IgD-negative memory B cell (primary cell): ENCODE measurements at regions not wholly inside any gene's neighbourhood (a gene's known extent, or its start where the extent isn't known, plus 50 kb on each side); places are given as distances from the start of the nearest gene placed in this dataset.

ENCODE experiments used
- H3K27ac Mint-ChIP-seq, 3 donors: one replicate each; pipeline ENCODE4 v1.8.0; 2020 to 2022; ENCODE audit warnings: mild to moderate bottlenecking in 3 of 3, mixed read lengths in 3 of 3, moderate library complexity in 1 of 3
- H3K27me3 Mint-ChIP-seq: one replicate; pipeline ENCODE4 v1.8.0; 2021; ENCODE audit warnings: mixed read lengths
- H3K36me3 Mint-ChIP-seq: one replicate; pipeline ENCODE4 v1.8.0; 2020; ENCODE audit warnings: mild to moderate bottlenecking, mixed read lengths
- H3K4me1 Mint-ChIP-seq, 3 donors: one replicate each; pipeline ENCODE4 v1.8.0; 2020 to 2022; ENCODE audit warnings: mixed read lengths in 3 of 3, mild to moderate bottlenecking in 1 of 3
- H3K4me3 Mint-ChIP-seq, 4 donors: one replicate each; pipeline ENCODE4 v1.8.0; 2020 to 2022; ENCODE audit warnings: mild to moderate bottlenecking in 4 of 4, mixed read lengths in 4 of 4, moderate library complexity in 3 of 4
- H3K9me3 Mint-ChIP-seq, 3 donors: one replicate each; pipeline ENCODE4 v1.8.0; 2020 to 2021; ENCODE audit warnings: mixed read lengths in 3 of 3, mild to moderate bottlenecking in 1 of 3

GRCh38 chr2:198662905-198663304 is 794.8 kb downstream of the SATB2 start:
- Mint-ChIP-seq H3K4me1 (no peaks in the 10 kb centered on the region), H3K36me3 (no peaks in the 10 kb centered on the region), H3K4me3 (no peak overlapping the region), H3K27me3 (no peaks in the 10 kb centered on the region), H3K9me3 (peaks cover 0 to 3% (median 0%) of the 10 kb centered on the region in 3 donors), H3K27ac (no peak overlapping the region)

- no peaks in the 10 kb centered on the region for H3K27me3 Mint-ChIP-seq
- H3K9me3 Mint-ChIP-seq, result peaks cover 0 to 3% (median 0%) of the 10 kb centered on the region in 3 donors
- H3K36me3 Mint-ChIP-seq, result no peaks in the 10 kb centered on the region
- no peak overlapping the region for H3K27ac Mint-ChIP-seq
- no peaks in the 10 kb centered on the region for H3K4me1 Mint-ChIP-seq
- H3K4me3 Mint-ChIP-seq, result no peak overlapping the region
Observed at GRCh38 chr2:198660501-198660900, 797.2 kb downstream of the SATB2 start.

GRCh38 chr2:198659096-198659870 is 798.5 kb downstream of the SATB2 start:
- no peaks in the 10 kb centered on the region for H3K4me1 Mint-ChIP-seq
- no peaks in the 10 kb centered on the region for H3K36me3 Mint-ChIP-seq
- H3K27me3 Mint-ChIP-seq, result no peaks in the 10 kb centered on the region
- H3K4me3 Mint-ChIP-seq, result no peak overlapping the region
- no peak overlapping the region for H3K27ac Mint-ChIP-seq
- peaks cover 0 to 2% (median 0%) of the 10 kb centered on the region in 3 donors for H3K9me3 Mint-ChIP-seq

- Mint-ChIP-seq H3K9me3 (no peaks in the 10 kb centered on the region), H3K36me3 (no peaks in the 10 kb centered on the region), H3K27me3 (no peaks in the 10 kb centered on the region), H3K4me1 (no peaks in the 10 kb centered on the region), H3K4me3 (no peak overlapping the region), H3K27ac (no peak overlapping the region)
Observed at GRCh38 chr2:198657512-198658121, 800.1 kb downstream of the SATB2 start.

GRCh38 chr2:198656869-198657268 is 800.9 kb downstream of the SATB2 start:
- H3K4me3 Mint-ChIP-seq, result no peak overlapping the region
- no peaks in the 10 kb centered on the region for H3K9me3 Mint-ChIP-seq
- no peaks in the 10 kb centered on the region for H3K27me3 Mint-ChIP-seq
- H3K36me3 Mint-ChIP-seq, result no peaks in the 10 kb centered on the region
- no peak overlapping the region for H3K27ac Mint-ChIP-seq
- no peaks in the 10 kb centered on the region for H3K4me1 Mint-ChIP-seq

GRCh38 chr2:198654646-198655045 is 803.1 kb downstream of the SATB2 start:
- Mint-ChIP-seq H3K9me3 (no peaks in the 10 kb centered on the region), H3K27ac (no peak overlapping the region), H3K36me3 (no peaks in the 10 kb centered on the region), H3K27me3 (no peaks in the 10 kb centered on the region), H3K4me1 (no peaks in the 10 kb centered on the region), H3K4me3 (no peak overlapping the region)

GRCh38 chr2:198653311-198653710 is 804.4 kb downstream of the SATB2 start:
- no peak overlapping the region for H3K4me3 Mint-ChIP-seq
- no peak overlapping the region for H3K27ac Mint-ChIP-seq
- no peaks in the 10 kb centered on the region for H3K9me3 Mint-ChIP-seq
- no peaks in the 10 kb centered on the region for H3K36me3 Mint-ChIP-seq
- no peaks in the 10 kb centered on the region for H3K27me3 Mint-ChIP-seq
- no peaks in the 10 kb centered on the region for H3K4me1 Mint-ChIP-seq

GRCh38 chr2:198652461-198652860 is 805.3 kb downstream of the SATB2 start:
- no peaks in the 10 kb centered on the region for H3K27me3 Mint-ChIP-seq
- no peaks in the 10 kb centered on the region for H3K9me3 Mint-ChIP-seq
- H3K36me3 Mint-ChIP-seq, result no peaks in the 10 kb centered on the region
- no peaks in the 10 kb centered on the region for H3K4me1 Mint-ChIP-seq
- H3K4me3 Mint-ChIP-seq, result no peak overlapping the region
- no peak overlapping the region for H3K27ac Mint-ChIP-seq

GRCh38 chr2:198645816-198646215 is 811.9 kb downstream of the SATB2 start:
- Mint-ChIP-seq H3K27ac (no peak overlapping the region), H3K27me3 (no peaks in the 10 kb centered on the region), H3K36me3 (no peaks in the 10 kb centered on the region), H3K4me1 (no peaks in the 10 kb centered on the region), H3K4me3 (no peak overlapping the region), H3K9me3 (no peaks in the 10 kb centered on the region)

- H3K4me1 Mint-ChIP-seq, result no peaks in the 10 kb centered on the region
- H3K27me3 Mint-ChIP-seq, result no peaks in the 10 kb centered on the region
- H3K36me3 Mint-ChIP-seq, result no peaks in the 10 kb centered on the region
- no peak overlapping the region for H3K4me3 Mint-ChIP-seq
- H3K27ac Mint-ChIP-seq, result no peak overlapping the region
- H3K9me3 Mint-ChIP-seq, result no peaks in the 10 kb centered on the region
Observed at GRCh38 chr2:198641161-198641560, 816.6 kb downstream of the SATB2 start.

GRCh38 chr2:198640463-198640862 is 817.3 kb downstream of the SATB2 start:
- H3K27me3 Mint-ChIP-seq, result no peaks in the 10 kb centered on the region
- H3K4me3 Mint-ChIP-seq, result no peak overlapping the region
- H3K27ac Mint-ChIP-seq, result no peak overlapping the region
- no peaks in the 10 kb centered on the region for H3K36me3 Mint-ChIP-seq
- H3K9me3 Mint-ChIP-seq, result no peaks in the 10 kb centered on the region
- no peaks in the 10 kb centered on the region for H3K4me1 Mint-ChIP-seq

GRCh38 chr2:198639580-198639979 is 818.2 kb downstream of the SATB2 start:
- Mint-ChIP-seq H3K4me3 (no peak overlapping the region), H3K27me3 (no peaks in the 10 kb centered on the region), H3K36me3 (no peaks in the 10 kb centered on the region), H3K27ac (no peak overlapping the region), H3K4me1 (no peaks in the 10 kb centered on the region), H3K9me3 (no peaks in the 10 kb centered on the region)

- no peaks in the 10 kb centered on the region for H3K4me1 Mint-ChIP-seq
- no peak overlapping the region for H3K4me3 Mint-ChIP-seq
- H3K27ac Mint-ChIP-seq, result no peak overlapping the region
- no peaks in the 10 kb centered on the region for H3K9me3 Mint-ChIP-seq
- H3K36me3 Mint-ChIP-seq, result no peaks in the 10 kb centered on the region
- no peaks in the 10 kb centered on the region for H3K27me3 Mint-ChIP-seq
Observed at GRCh38 chr2:198638577-198638976, 819.2 kb downstream of the SATB2 start.

- no peak overlapping the region for H3K4me3 Mint-ChIP-seq
Observed at GRCh38 chr2:198630384-198630783, 826.0 kb downstream of the PLCL1 start.

GRCh38 chr2:198628596-198628995 is 824.2 kb downstream of the PLCL1 start:
- Mint-ChIP-seq H3K27me3 (no peaks in the 10 kb centered on the region), H3K4me1 (no peaks in the 10 kb centered on the region), H3K27ac (no peak overlapping the region), H3K4me3 (no peak overlapping the region), H3K9me3 (peaks cover 0 to 7% (median 0%) of the 10 kb centered on the region in 3 donors), H3K36me3 (no peaks in the 10 kb centered on the region)

More at GRCh38 chr2:198630384-198630783, 826.0 kb downstream of the PLCL1 start:
- Mint-ChIP-seq H3K9me3 (peaks cover 0 to 4% (median 0%) of the 10 kb centered on the region in 3 donors), H3K36me3 (no peaks in the 10 kb centered on the region), H3K27ac (no peak overlapping the region), H3K4me1 (no peaks in the 10 kb centered on the region), H3K27me3 (no peaks in the 10 kb centered on the region)
